ENCODE measurements at regions not wholly inside any gene's neighbourhood (a gene's known extent, or its start where the extent isn't known, plus 50 kb on each side); places are given as distances from the start of the nearest gene placed in this dataset.
A peak's percentile ranks its signal among the peaks of the same experiment; 100 is the strongest.

GRCh38 chr20:11499101-11499634 lies 418.5 kb upstream of the BTBD3 start:
- Histone ChIP-seq H4K8ac (ENCODE audit: low read depth in 2 of 2, low read length in 2 of 2) (no peak overlapping the region), H3K56ac (ENCODE audit: extremely low read depth, insufficient read depth, low read length) (no peak overlapping the region), H2BK15ac (ENCODE audit: low read depth, low read length) (no peak overlapping the region), H3K9me1 (ENCODE audit: insufficient read depth, low read length) (no peaks in the 10 kb centered on the region), H3K27me3 (ENCODE audit: control insufficient read depth, insufficient read depth, low read length) (peaks cover 1% of the 10 kb centered on the region; the same call in 1 of the 2 replicates), H3K36me3 (ENCODE audit: control insufficient read depth, insufficient read depth, low read length) (no peaks in the 10 kb centered on the region), H2AK5ac (ENCODE audit: low read depth, low read length) (no peak overlapping the region), H3K18ac (ENCODE audit: low read depth, low read length) (no peak overlapping the region), H2AK9ac (replicated peaks; ENCODE audit: low read depth, low read length, poor library complexity) (no peak overlapping the region), H2BK120ac (ENCODE audit: low read depth, low read length) (no peak overlapping the region), H3K27ac (ENCODE audit: insufficient read depth, low read length) (no peak overlapping the region), H3K4ac (ENCODE audit: low read depth, low read length) (no peak overlapping the region), H3K4me2 (ENCODE audit: low read depth, low read length) (no peak overlapping the region), H2BK5ac (ENCODE audit: low read depth, low read length, poor library complexity, severe bottlenecking) (no peak overlapping the region), H3K9ac (ENCODE audit: low read depth, low read length) (no peak overlapping the region), H3K9me3 (ENCODE audit: control insufficient read depth, insufficient read depth, low read length) (no peaks in the 10 kb centered on the region), H3K23ac (ENCODE audit: low read depth, low read length) (no peak overlapping the region), H4K20me1 (ENCODE audit: insufficient read depth, low read length) (no peaks in the 10 kb centered on the region), H3K4me1 (ENCODE audit: control insufficient read depth, insufficient read depth, low read length) (peaks cover 2% of the 10 kb centered on the region; the same call in 1 of the 2 replicates), H4K91ac (ENCODE audit: insufficient read depth, low read depth, low read length) (no peak overlapping the region), H2BK20ac (ENCODE audit: low read depth, low read length) (no peak overlapping the region), H2AFZ (replicated peaks; ENCODE audit: low read length, poor library complexity) (no peak overlapping the region), H4K5ac (ENCODE audit: low read depth, low read length) (no peak overlapping the region), H3K79me1 (ENCODE audit: low read depth in 1 of 2, low read length in 2 of 2) (no peaks in the 10 kb centered on the region), H3K14ac (replicated peaks; ENCODE audit: low read depth, low read length) (no peak overlapping the region), H3K4me3 (ENCODE audit: insufficient read depth, low read depth, low read length) (no peak overlapping the region)
- BruUV-seq (replicated peaks) = no TSS peak
- intact Hi-C loops (cut with micrococcal nuclease) = no loop called here
- POLR2A ChIA-PET (ENCODE audit: unreplicated experiment) = no interaction called here
- in situ Hi-C loops (cut with MboI; ENCODE audit: low sequenced_read_pairs) = no loop called here
- ATAC-seq (ENCODE audit: low read depth) = 0 out of 2 replicates have a peak, but pooled peaks have one; percentile 32
- CTCF ChIA-PET = no interaction called here
- WGBS, 2 experiments (ENCODE audit: extremely low coverage in 2 of 2, insufficient read length in 1 of 2) = no CpG with 5 or more reads among the region's 6 CpGs
- dilution Hi-C loops (cut with HindIII; ENCODE audit: low sequenced_read_pairs, unreplicated experiment) = no loop called here
- DNase-seq = no peak
- TF ChIP-seq SMC3 (IDR thresholded peaks at IDR 0.05; ENCODE audit: low read depth, low read length) (no peak), FOS (IDR thresholded peaks at IDR 0.05; ENCODE audit: low read depth, low read length) (no peak), USF2 (IDR thresholded peaks at IDR 0.05; ENCODE audit: low read depth, low read length) (no peak), BHLHE40 (IDR thresholded peaks at IDR 0.05; ENCODE audit: low read depth, low read length) (no peak), MAFK (IDR thresholded peaks at IDR 0.05; ENCODE audit: low read depth, low read length) (no peak), RFX5 (IDR thresholded peaks at IDR 0.05; ENCODE audit: low read depth, low read length) (no peak), RCOR1 (IDR thresholded peaks at IDR 0.05; ENCODE audit: insufficient replicate concordance, low read length) (no peak), NFE2L2 (IDR thresholded peaks at IDR 0.05; ENCODE audit: low read depth, low read length) (no peak), CEBPB (IDR thresholded peaks at IDR 0.05; ENCODE audit: low read depth, low read length) (no peak), MAZ (IDR thresholded peaks at IDR 0.05; ENCODE audit: borderline replicate concordance, low read depth, low read length) (no peak), POLR2A (IDR thresholded peaks at IDR 0.05; ENCODE audit: low read depth, low read length) (no peak), CTCF (conservative IDR thresholded peaks at IDR 0.05; ENCODE audit: low read depth, low read length) (no peak), ELK1 (IDR thresholded peaks at IDR 0.05; ENCODE audit: borderline replicate concordance, low read depth, low read length) (no peak), RAD21 (IDR thresholded peaks at IDR 0.05; ENCODE audit: low read length) (no peak), CHD1 (IDR thresholded peaks at IDR 0.05; ENCODE audit: low read depth, low read length) (no peak), MXI1 (IDR thresholded peaks at IDR 0.05; ENCODE audit: borderline replicate concordance, low read depth, low read length) (no peak)
